ENCODE measurements at regions not wholly inside any gene's neighbourhood (a gene's known extent, or its start where the extent isn't known, plus 50 kb on each side); places are given as distances from the start of the nearest gene placed in this dataset.

DNA sequence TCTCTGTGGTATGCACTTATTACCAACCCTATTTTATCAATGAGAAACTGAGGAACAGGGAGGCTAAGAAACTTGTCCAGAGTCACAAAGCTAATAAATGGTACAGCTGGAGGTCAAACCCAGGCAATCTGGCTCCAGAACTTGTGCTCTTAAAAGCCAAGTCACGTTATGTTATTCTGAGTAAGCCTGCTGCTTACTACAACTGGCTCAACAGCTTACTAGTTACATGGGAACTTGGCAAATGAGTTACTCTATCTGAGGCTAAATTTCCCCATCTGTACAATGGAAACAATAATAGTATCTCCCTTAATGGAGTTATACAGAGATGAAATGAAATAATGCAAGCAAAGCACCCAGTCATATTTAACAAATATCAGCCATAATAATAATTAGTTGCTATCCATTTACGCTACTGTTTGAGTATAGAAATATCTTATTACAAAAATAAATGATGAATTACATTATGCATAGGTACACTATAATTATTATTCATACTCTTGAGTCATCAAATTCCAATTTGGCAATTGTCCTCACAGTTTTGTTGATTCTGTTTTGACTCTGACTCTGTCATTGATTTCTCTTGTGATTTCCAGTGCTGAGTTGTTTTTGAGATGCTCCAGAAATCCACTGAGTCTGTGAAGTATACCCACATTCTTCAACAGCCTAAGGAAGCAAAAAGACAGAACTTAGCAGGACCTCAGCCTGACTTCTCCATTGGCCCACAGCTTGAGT is 112.2 kb downstream of the TBX5 start:
- TF ChIP-seq, protein P1, sequence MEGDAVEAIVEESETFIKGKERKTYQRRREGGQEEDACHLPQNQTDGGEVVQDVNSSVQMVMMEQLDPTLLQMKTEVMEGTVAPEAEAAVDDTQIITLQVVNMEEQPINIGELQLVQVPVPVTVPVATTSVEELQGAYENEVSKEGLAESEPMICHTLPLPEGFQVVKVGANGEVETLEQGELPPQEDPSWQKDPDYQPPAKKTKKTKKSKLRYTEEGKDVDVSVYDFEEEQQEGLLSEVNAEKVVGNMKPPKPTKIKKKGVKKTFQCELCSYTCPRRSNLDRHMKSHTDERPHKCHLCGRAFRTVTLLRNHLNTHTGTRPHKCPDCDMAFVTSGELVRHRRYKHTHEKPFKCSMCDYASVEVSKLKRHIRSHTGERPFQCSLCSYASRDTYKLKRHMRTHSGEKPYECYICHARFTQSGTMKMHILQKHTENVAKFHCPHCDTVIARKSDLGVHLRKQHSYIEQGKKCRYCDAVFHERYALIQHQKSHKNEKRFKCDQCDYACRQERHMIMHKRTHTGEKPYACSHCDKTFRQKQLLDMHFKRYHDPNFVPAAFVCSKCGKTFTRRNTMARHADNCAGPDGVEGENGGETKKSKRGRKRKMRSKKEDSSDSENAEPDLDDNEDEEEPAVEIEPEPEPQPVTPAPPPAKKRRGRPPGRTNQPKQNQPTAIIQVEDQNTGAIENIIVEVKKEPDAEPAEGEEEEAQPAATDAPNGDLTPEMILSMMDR (IDR thresholded peaks at IDR 0.05; ENCODE audit: poor library complexity) = no peak
- no peak for TF ChIP-seq EZH2 (IDR thresholded peaks at IDR 0.05; ENCODE audit: borderline replicate concordance)
- no peak for TF ChIP-seq EZH2phosphoT487 (IDR thresholded peaks at IDR 0.05; ENCODE audit: low read depth, severe bottlenecking, unreplicated experiment)

All from hepatocyte (in vitro differentiated cells).